Nephron (organoid): ENCODE measurements at regions not wholly inside any gene's neighbourhood (a gene's known extent, or its start where the extent isn't known, plus 50 kb on each side); places are given as distances from the start of the nearest gene placed in this dataset.
A peak's percentile ranks its signal among the peaks of the same experiment; 100 is the strongest.

ENCODE experiments used
- H3K27ac Mint-ChIP-seq, 3 experiments: 2 replicates each; pipeline ENCODE4 v1.8.0; 2020; ENCODE audit warnings: mixed read lengths in 3 of 3, mild to moderate bottlenecking in 2 of 3, moderate library complexity in 1 of 3
- H3K27me3 Mint-ChIP-seq: 2 replicates; pipeline ENCODE4 v1.8.0; 2021; ENCODE audit warnings: low read depth, mild to moderate bottlenecking, moderate library complexity, mixed read lengths
- H3K36me3 Mint-ChIP-seq: 2 replicates; pipeline ENCODE4 v1.8.0; 2020; ENCODE audit warnings: low read depth, mixed read lengths
- H3K4me1 Mint-ChIP-seq: 2 replicates; pipeline ENCODE4 v1.8.0; 2020; ENCODE audit warnings: mixed read lengths
- H3K4me3 Mint-ChIP-seq, 3 experiments: 2 replicates each; pipeline ENCODE4 v1.8.0; 2020; ENCODE audit warnings: mild to moderate bottlenecking in 3 of 3, mixed read lengths in 3 of 3, moderate library complexity in 2 of 3
- H3K9me3 Mint-ChIP-seq: 2 replicates; pipeline ENCODE4 v1.8.0; 2020; ENCODE audit warnings: mixed read lengths
- CTCF ChIP-seq, 3 experiments: fragments of 200-600 bp; sonication (generic); IDR thresholded peaks; one replicate each; pipeline ENCODE4 v1.5.0; 2021; ENCODE audit warnings: antibody characterized with exemption in 3 of 3; ENCODE audit not compliant: unreplicated experiment in 3 of 3

DNA sequence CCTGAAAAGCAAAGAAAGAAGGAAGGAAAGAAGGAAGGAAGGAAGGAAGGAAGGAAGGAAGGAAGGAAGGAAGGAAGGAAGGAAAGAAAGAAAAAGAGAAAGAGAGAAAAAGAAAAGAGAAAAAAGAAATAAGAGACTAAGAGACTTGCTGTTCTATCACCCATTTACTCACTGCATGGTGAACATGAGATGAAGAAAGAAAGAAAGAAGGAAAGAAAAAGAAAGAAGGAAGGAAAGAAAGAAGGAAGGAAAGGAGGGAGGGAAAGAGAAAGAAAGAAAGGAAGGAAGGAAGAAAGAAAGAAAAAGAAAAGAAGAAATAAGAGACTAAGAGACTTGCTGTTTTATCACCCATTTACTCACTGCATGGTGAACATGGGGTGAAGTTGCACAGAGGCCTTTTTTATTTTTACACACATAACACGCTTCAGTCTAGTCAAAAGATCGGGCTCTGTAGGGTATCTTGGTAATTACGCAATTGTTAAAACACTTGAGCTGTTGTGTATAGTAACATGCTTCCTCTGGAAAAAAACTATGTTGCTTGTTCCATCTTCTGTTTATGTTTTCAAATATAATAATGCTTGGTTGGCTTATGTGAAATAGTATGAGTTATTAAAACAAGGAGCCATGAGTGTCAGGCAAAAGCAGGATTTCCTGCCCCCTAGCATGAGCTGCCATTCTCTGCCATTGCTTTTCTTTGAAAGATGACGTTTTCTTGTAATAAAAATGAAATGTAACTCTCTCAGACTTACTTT, 119.3 kb upstream of the ZNF608 start:
- Mint-ChIP-seq H3K27me3 (peaks cover 5% of the 10 kb centered on the region), H3K36me3 (no peaks in the 10 kb centered on the region), H3K4me3 (no peak overlapping the region), H3K4me1 (peaks cover 46% of the 10 kb centered on the region), H3K27ac (peak overlapping the region; percentile 41 to 72 (median 43)), H3K9me3 (no peaks in the 10 kb centered on the region)
- TF ChIP-seq CTCF (IDR thresholded peaks at IDR 0.05; ENCODE audit: unreplicated experiment in 3 of 3), result no peak

GRCh38 chr5:124866355-124867136, 120.1 kb upstream of the ZNF608 start:
- no peak for TF ChIP-seq CTCF (IDR thresholded peaks at IDR 0.05; ENCODE audit: unreplicated experiment in 3 of 3)
- Mint-ChIP-seq H3K36me3 (no peaks in the 10 kb centered on the region), H3K27me3 (peaks cover 5% of the 10 kb centered on the region), H3K4me1 (peaks cover 51% of the 10 kb centered on the region), H3K27ac (peak overlapping the region; percentile 41 to 72 (median 43)), H3K9me3 (no peaks in the 10 kb centered on the region), H3K4me3 (no peak overlapping the region)

- TF ChIP-seq CTCF (IDR thresholded peaks at IDR 0.05; ENCODE audit: unreplicated experiment in 3 of 3), result no peak
- Mint-ChIP-seq H3K4me3 (no peak overlapping the region), H3K4me1 (peaks cover 56% of the 10 kb centered on the region), H3K27me3 (peaks cover 4% of the 10 kb centered on the region), H3K27ac (peak overlapping the region; percentile 41 to 72 (median 43)), H3K36me3 (no peaks in the 10 kb centered on the region), H3K9me3 (no peaks in the 10 kb centered on the region)
These were observed 120.8 kb upstream of the ZNF608 start for GRCh38 chr5:124867137-124867704.

GRCh38 chr5:124868676-124869075, 122.2 kb upstream of the ZNF608 start:
- no peaks in the 10 kb centered on the region for H3K36me3 Mint-ChIP-seq
- no peaks in the 10 kb centered on the region for H3K27me3 Mint-ChIP-seq

DNA sequence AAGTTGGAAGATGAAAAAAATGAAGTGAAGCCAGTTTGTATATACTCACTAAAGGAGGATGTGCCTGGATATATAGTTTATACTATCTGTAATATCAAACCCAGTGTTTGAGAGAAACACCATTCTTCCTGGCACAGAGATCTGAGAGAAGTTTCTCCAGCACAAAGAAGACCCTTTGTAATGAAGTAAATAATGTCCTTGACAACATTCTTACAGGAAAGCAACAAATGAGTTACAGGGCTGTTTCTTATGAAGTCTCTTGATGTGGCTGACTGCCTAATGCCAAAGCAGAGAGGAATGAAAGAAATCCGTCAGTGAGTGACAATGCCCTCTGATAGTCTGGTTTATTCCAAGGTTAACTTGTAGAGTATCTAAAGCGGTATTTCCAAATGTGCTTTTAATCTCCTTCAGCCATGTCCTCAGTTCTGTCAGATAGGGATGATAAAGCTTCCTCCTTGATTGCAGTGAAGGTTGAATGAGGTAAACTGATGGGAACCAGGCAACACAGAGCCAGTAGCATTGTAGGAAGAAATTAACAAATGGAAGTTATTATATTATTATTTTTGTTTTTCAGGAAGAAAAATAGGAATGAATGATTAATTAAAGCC, 123.1 kb upstream of the ZNF608 start:
- Mint-ChIP-seq H3K27ac (peak overlapping the region; percentile 30 to 38 (median 30)), H3K27me3 (no peaks in the 10 kb centered on the region), H3K9me3 (no peaks in the 10 kb centered on the region), H3K36me3 (no peaks in the 10 kb centered on the region), H3K4me1 (peaks cover 65% of the 10 kb centered on the region), H3K4me3 (no peak overlapping the region)
- no peak for TF ChIP-seq CTCF (IDR thresholded peaks at IDR 0.05; ENCODE audit: unreplicated experiment in 3 of 3)

More at GRCh38 chr5:124868676-124869075, 122.2 kb upstream of the ZNF608 start:
- H3K9me3 Mint-ChIP-seq, result no peaks in the 10 kb centered on the region
- H3K4me3 Mint-ChIP-seq, result no peak overlapping the region
- peak overlapping the region; percentile 11 to 62 (median 16) for H3K27ac Mint-ChIP-seq
- peaks cover 65% of the 10 kb centered on the region for H3K4me1 Mint-ChIP-seq
- TF ChIP-seq CTCF (IDR thresholded peaks at IDR 0.05; ENCODE audit: unreplicated experiment in 3 of 3), result no peak
